ENCODE measurements at regions not wholly inside any gene's neighbourhood (a gene's known extent, or its start where the extent isn't known, plus 50 kb on each side); places are given as distances from the start of the nearest gene placed in this dataset.
"Not testable (repeated sequence)": the region's sequence is repeated elsewhere in the genome, so short reads cannot be mapped to it uniquely, and the experiment has no call there.

DNA sequence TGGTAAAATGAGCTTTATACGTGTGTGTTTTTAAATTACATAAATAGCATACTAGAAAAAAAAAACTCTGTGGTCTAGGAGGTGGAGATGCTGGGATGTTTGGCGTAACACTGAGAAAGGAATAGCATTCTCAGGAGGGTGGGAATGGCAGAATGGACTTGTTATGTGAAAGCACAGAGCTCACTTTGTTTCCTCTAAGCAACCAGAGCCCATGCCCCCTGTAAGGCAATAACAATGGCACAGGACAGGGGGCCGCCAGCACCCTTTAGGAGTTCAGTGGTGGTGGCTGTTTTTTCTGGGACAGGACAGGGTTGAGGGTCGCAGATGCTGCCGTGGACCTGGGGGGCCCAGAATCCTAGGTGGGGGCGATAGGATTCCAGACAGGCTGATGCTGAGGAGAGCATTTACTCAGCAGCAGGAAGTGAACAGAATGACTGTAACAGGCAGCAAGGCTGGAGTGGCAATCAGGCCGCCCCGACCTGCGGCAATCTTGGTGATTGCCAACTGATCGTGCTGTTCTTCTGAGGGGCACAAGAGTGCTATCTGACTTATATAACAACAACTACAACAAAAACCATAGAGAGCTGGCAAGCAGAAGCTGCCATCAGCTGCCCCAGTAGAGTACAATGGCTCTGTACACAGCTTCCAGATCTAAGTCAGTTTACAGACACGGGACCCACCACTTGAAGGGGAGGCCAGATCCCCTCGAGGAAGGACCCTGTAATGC, 160.4 kb downstream of the UACA start:
- no peak for DNase-seq (ENCODE audit: low read depth)

DNA sequence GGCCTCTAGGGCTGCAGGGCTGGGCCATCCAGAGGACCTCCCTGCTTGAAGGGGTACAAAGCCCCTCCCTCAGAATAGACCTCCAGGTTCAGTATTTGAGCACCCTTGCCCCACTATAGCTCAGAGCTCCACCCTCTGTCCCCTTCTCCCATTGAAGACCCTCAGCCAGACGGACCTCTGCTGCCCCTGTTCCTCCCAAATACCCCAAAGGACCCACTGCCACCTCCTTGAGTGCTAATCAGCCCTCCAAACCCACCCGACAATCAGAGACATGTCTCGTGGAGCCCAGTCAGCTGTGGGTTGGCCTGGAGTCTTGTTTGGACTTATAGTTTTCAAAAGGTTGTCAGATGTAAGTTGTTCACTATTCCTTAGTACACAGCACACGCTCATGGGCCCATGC, 161.1 kb downstream of the UACA start:
- DNase-seq (ENCODE audit: low read depth): no peak

DNA sequence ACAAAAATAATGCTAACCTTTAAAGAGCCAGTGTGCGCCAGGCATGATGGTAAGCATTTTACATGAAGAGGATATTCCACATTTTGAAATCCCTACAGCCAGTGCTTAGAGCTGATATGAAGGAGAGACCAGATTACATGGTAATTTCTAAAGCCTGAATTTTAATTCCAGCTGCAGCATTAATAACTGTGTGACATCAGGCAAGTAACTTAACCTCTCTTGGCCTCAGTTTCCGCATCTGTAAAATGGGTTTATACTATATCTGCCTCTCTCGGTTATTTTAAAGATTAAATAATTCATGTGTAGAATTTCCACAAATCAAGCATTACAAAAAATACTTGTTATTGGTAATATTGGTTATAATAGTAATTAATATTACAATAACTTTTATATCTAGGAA, 165.4 kb downstream of the UACA start:
- DNase-seq (ENCODE audit: low read depth): no peak

DNA sequence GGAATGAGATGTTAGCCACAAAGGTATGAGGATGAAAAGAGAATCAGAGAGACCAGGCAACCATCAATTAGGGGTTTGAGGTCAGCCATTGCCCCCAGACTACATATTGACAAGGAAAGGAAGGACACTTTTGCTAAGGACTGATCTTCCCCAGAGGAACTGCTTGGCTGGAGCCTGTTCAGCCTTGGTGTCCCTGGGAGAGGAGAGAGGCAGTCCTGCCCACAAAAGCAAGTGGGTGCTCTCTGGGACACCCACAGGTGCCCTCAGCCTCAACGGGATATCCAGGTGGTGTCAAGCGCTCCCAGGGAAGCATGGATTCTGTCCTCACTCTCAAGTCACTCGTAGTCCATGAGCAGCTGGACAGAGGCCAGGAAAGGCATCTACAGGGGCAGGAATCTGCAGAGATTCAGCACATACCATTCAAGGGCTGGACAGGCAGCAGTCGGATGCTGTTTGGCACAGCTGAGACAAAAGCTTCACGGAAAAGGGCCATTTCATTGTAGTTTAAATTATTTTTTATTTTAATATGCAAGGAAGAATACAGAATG, 166.2 kb downstream of the UACA start:
- DNase-seq (ENCODE audit: low read depth): no peak

DNA sequence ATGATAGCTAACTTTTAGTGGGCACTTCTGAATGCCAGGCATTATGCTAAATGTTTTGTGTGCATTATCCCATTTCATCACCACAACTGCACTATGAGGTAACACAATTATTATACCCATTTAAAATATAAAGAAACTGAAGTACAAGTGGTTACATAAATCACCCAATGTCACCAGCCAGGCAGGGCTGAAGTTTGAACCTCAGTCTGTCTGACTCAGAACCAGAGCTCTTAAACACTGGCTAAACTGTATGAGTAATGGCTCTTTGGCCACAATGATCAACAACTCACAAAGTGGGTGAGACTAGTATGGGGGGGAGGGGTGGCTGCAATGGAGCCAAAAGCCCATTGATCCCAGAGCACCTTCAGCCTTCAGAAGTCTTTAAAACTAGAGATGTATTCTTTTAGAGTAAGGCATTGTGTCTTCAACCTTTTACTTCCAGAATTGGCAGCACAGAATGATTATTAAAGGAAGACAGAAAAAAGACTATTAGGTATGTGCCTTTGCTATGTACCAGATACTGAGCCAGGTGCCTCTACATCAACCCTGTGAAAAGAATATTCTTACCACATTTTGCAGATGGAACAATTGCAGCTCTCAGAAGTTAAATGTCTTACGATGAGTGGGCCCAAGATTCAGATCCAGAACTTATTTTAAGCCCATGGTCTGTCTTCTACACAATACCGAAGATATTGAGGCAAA, 166.9 kb downstream of the UACA start:
- no peak for DNase-seq (ENCODE audit: low read depth)

DNA sequence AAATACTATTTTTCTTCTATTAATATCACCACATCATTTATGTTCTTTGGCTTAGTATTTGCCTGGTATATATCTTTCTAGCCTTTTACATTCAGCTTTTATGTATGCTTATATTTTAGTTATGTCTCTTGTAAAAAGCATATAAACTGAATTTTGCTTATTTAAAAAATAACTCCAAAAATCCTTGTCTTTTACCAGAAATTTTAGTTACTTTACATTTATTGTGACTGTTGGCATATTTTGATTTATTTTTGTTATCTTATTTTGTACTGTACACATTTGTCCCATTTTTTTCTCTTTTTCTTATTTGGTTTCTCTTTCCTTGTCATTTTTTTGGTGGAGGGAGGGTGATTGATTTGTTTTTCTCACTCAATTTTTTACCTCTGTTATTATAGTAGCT, 169.6 kb downstream of the UACA start:
- no peak for DNase-seq (ENCODE audit: low read depth)

DNA sequence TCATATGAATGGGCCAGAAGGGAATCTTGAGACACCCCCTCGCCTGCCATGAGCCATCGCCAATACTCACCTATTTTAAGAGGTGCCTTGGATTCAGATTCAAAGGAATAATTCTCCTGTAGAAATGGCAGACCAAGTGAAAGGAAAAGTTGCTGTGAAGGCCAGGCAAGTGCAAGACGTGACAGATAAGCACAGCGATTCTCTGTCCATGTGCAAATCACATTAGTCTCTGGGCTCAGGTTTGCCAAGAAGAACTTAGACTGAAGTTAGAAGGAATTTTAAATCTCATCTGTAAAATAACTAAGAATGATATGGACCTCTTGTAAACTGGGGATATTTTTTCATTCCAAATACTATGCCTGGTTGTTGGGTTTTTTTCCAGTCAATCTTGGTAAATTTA, 173.6 kb downstream of the UACA start:
- no peak for DNase-seq (ENCODE audit: low read depth)

DNA sequence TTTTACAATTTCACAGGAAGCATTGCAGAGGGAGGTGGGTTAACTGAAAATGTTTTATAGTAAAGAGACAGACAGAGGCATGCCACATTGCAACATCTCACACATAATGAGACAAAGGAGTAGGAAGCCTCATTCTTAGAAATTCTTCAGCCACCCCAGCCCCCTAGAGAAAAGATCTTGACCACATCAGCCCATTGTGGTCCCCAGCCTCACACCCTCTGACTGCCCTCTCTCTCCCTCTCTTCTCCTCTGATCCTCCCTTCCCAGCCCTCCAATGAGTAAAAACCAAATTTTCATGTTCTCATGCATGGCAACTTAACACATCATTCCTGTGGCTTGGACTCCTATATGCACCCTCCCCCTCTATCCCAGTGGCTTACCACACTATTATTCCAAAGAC, 174.1 kb downstream of the UACA start:
- DNase-seq (ENCODE audit: low read depth): no peak

DNA sequence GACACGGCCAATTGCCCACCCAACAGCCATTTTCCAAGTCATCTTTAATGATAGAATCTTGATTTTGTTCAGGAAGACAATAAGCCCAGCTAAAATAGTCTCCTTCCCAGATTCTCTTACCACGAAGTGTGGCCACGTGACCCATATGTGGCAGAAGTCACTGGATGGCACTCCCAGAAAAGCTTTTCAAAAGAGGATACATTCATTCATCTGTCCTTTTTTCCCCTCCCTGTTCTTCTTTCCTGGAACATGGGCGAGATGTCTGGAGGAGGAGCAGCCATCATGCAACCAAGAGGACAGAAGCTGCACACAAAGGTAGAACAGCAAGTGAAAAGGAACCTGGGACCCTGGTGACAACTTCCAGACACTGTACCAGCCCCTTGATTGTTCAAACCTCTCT, 174.7 kb downstream of the UACA start:
- DNase-seq (ENCODE audit: low read depth): no peak

DNA sequence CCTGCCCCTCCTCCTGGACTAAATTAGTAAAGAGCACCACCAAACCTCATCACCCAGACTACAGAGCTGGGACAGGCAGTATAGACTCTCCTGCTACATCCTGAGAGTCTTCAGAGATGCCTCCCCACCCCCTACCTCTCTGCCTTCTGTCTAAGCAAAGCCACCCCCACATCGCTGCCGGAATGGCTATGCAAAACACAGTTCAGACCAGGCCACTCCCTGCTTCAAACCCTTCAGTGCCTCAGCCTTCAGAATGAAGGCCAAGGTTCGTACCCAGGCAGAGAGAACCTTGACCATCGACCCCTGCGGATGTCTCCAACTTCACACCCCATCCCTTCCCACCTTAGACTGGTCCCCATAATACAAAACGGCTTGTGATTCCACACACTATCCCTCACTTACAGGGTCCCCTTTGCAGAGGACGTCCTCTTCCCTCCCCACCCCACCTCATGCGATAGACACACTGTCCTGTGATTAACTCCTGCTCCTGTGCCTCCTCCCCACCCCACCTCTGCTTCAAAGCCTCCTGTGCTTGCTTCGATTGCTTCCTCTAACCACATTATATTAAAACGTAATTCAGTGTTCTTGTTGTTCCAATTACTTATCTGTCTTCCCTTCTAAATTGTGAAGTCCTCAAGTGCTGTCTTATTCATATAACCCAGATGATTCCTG, 175.3 kb downstream of the UACA start:
- DNase-seq (ENCODE audit: low read depth): no peak

DNA sequence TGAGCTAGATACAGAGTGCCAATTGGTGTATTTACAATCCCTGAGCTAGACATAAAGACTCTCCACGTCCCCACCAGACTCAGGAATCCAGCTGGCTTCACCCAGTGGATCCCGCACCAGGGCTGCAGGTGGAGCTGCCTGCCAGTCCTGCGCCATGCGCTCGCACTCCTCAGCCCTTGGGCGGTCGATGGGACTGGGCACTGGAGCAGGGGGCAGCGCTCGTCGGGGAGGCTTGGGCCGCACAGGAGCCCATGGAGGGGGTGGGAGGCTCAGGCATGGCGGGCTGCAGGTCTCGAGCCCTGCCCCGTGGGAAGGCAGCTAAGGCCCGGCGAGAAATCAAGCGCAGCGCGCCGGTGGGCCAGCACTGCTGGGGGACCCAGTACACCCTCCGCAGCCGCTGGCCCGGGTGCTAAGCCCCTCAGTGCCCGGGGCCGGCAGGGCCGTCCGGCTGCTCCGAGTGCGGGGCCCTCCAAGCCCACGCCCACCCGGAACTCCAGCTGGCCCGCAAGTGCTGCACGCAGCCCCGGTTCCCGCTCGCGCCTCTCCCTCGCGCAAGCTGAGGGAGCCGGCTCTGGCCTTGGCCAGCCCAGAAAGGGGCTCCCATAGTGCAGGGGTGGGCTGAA, 176.2 kb downstream of the UACA start:
- not testable (repeated sequence) for DNase-seq (ENCODE audit: low read depth)

DNA sequence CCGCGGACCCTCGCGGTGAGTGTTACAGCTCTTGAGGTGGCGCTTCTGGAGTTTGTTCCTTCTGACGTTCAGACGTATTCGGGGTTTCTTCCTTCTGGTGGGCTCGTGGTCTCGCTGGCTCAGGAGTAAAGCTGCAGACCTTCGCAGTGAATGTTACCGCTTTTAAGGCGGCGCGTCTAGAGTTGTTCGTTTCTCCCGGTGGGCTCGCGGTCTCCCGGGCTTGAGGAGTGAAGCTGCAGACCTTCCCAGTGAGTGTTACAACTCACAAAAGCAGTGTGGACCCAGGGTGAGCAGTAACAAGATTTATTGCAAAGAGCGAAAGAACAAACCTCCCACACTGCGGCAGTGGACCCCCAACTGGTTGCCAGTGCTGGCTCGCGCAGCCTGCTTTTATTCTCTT, 177.1 kb downstream of the UACA start:
- DNase-seq (ENCODE audit: low read depth): no peak

DNA sequence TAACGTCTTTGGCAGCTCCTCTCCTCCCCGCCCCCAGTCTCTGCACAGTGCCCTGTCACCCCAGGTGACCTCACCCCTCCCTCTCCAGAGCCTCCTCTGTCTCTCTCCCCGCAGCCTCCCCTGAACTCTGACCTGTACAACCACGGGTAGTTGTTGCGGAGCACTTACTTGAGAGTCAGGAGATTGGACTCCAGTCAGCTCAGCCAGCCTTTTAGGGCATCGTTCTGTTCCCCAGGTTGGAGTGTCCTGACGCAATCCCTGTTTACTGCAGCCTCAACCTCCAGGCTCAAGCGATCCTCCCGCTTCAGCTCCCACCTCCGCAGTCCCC, 177.7 kb downstream of the UACA start:
- DNase-seq (ENCODE audit: low read depth): no peak

DNA sequence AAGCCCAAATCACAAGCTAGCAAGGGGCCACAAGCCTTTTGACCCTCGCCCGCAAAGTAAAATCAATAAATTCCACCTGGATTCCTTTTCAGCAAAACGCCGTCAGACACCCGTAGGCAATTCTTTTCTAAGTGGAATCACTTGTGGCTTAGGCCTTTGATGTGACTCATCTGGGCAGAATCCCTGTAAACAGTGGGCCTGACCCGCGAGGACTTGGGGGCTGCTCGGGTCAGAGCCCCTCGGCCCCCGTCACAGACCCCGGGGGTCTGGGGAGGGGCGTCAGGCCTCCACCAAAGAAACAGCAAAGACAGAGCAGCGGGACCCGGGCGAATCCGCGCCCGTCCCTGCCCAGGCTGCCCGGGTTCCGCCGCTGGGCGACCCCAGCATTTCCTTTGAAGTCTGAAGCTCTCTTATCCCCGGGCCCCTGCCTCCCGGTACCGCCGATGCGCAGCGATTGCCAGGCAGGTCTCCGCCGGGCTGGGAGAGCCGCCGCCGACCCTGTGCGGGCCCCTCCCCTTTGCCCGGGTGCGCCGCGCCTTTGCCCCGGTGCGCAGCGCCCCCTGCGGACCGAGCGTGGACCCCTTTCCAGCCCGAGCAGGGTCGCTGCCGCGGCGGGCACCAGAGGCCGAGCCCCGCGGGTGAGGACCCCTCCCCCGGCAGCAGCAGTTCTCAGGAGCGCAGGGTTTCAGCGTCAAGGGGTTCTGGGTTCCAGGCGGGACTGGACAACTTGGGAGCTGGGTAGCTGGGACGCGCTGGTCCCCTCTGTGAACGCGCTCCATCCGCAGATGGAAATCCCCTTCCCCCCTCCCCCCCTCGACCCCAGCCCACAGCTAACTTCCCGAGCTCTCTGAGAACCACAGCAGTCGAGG, 178.3 kb downstream of the UACA start:
- no peak for DNase-seq (ENCODE audit: low read depth)

DNA sequence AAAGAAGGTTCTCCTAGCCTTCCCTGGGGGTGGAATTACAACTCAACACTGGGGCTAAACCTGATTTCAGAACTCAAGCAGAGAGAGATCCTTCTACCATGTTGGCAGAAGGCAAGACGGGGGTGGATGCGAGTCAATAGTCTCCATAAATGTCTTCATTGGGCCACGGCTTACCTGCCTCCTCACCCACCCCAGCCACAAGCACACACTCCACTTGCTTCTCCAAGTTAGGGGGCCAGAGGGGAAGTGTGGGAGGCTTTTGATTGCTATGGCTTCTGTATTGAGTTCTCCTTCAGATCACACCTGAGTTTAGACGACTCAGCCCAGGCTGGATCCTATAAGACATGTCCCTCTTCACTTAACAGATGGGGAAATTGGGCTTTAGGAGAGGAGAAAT, 178.9 kb downstream of the UACA start:
- no peak for DNase-seq (ENCODE audit: low read depth)

DNA sequence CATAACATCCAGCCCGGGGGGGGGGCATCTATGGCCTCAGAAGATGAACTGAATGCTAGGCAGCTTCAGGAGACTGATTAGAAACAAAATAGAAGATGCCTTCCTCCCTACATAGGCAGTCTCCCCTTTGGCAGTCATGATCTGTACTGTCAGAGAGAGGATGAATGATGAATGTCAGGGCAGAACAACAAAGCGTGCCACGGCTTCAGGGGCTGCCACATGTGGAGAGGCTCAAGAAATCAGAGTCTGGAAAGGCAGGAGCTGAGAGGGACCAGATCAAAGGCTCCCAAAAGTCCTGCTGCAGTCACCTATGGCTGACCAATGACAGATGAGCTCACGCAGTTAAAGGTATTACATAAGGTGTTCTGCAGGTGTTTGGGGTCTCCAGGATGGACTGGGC, 180.4 kb downstream of the UACA start:
- DNase-seq (ENCODE audit: low read depth): no peak

DNA sequence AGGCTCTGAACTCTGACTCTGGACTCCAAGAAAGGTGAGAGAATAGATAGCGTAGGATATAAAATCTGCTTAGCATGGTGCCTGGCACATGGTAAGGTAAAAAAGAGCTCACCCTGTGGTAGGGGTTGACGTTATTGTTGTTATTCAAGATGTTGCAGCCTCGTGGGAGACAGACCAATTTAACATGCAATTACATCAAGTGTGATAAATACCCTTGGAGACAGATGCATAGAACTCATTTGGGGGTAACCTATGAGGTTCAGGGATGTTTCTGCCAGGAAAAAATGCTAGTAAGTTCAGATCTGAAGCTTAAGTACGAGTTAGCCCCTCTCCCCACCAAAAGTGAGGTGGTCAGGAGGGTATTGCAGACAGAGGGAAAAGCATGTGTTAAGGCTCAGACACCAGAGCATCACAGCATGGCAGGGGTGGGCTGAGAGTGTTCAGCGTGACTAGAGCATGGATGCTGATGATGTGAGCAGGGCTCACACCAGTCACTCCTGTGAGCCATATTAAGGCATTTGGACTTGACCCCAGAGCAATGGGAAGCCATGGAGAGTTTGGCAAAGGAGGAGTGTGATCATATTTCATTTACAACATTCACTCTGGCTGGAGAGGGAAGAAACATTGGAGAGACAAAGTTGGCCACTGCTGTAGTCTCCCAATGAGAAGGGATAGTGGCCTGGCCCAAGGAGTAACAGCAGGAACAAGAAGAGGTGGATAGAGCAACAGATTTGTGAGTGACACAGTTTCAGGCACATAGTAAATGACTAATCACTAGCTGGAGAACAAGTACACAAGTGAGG, 181.0 kb downstream of the UACA start:
- DNase-seq (ENCODE audit: low read depth): no peak

DNA sequence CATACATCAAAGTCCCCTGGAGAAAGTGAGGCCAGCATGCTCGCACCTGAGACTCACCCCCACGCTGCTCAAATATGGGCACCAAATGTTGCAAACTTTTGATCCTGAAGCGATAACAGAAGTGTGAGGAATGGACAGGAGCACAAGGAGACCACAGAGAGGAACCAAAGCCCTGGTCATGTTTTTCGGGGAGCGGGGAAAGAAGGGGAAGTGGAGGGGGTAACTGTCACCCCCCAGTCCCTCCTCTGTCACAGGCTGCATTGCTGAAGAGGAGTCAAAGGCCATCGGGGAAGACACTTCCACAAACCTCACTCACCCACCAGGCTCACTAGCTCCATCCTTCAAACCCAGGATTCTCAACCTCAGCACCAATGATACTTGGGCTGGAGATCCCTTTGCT, 182.4 kb downstream of the UACA start:
- no peak for DNase-seq (ENCODE audit: low read depth)

DNA sequence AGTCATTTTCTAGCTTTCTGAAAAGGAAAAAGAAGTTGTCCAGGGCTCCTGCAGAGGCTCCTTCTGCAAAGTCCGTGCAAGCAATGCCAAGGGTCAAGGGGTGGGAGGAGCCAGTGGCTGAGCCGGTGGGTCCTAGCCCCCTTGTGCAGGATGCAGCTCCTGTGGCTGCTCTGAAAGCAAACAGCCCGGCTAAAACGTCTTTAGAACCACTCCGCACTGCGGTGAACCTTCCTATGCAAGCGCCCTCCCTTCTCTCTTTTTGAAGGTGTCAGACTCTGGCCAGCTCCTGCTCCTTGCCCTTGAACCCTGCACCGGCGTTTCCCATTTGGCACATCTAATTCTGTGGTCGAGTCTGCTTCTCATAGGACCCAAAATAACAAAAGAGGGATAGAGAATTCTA, 183.1 kb downstream of the UACA start:
- no peak for DNase-seq (ENCODE audit: low read depth)

DNA sequence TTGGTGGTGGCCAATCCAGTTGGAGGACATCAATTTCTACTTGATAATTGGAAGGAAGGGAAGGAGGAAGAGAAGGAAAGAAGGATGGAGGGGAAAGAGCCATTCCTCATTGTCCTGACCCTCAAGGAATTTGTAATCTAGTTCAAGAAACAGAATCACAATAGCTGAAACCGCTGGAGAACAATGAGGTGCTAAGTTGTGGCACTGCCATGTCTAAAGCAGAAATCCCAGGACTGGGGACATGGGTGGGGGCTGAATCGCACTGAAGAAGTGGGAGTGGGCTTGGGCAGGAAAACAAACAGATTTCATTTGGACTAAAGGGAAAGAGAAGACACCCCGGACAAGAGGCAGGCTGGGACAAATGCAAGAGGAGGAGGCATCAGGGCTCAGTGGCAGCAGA, 183.6 kb downstream of the UACA start:
- no peak for DNase-seq (ENCODE audit: low read depth)

DNA sequence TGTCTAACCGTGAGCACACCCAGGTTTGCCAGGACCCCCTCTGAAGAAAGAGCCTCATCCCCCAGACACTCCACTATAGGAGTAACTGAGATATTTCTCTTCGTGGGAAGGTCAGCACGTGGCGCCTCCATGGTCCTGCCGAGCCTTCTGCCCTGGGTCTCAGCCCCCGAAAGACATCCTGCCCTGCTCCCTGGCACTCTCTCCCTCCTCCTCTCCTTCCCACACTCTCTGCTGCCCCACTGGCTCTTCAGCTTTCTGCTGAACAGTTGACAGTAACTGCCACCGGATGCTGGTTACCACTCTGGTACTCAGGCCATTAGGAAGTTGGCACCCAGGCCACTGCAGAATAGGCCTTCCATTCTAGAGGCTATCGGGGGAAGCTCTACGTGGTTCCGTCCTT, 185.2 kb downstream of the UACA start:
- no peak for DNase-seq (ENCODE audit: low read depth)
